Posterior cingulate gyrus (tissue), 11 donors: ENCODE measurements at regions not wholly inside any gene's neighbourhood (a gene's known extent, or its start where the extent isn't known, plus 50 kb on each side); places are given as distances from the start of the nearest gene placed in this dataset.
"Not testable (repeated sequence)": the region's sequence is repeated elsewhere in the genome, so short reads cannot be mapped to it uniquely, and the experiment has no call there.

Source experiments
- DNase-seq, 10 donors: peaks; one replicate each; pipeline versions ENCODE4 v3.0.0 to v3.0.0-alpha.2; 2020 to 2021; ENCODE audit warnings: mixed read lengths in 3 of 10
- intact Hi-C: fragments of 100-400 bp; cut with DNase I; formaldehyde crosslinking; loops from one replicate; pipeline ENCODE4 v1.15.1; 2023

DNA sequence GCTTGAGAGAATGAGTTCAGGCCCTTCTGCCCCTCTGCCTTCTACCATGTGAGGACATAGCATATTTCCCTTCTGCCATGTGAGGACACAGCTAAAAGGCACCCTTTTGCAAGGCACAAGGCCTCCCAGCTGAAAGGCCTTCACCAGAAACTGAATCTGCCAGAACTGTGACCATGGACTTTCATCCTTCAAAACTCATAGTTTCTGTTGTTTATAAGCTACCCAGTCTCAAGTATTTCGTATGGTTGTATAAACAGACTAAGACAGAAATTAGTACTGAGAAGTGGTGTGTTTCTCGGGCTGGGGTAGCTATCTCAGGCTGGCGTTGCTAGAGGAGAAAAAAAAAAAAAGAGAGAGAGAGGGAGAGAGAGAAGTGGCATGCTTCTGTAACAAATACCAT lies 368.6 kb downstream of the DMRTA1 start:
- intact Hi-C loops, result no loop called here

GRCh38 chr9:22817181-22817580 lies 370.6 kb downstream of the DMRTA1 start:
- DNase-seq, result no peak
- intact Hi-C loops, result no loop called here

More for the DNA sequence above, 368.6 kb downstream of the DMRTA1 start:
- DNase-seq, result no peak

DNA sequence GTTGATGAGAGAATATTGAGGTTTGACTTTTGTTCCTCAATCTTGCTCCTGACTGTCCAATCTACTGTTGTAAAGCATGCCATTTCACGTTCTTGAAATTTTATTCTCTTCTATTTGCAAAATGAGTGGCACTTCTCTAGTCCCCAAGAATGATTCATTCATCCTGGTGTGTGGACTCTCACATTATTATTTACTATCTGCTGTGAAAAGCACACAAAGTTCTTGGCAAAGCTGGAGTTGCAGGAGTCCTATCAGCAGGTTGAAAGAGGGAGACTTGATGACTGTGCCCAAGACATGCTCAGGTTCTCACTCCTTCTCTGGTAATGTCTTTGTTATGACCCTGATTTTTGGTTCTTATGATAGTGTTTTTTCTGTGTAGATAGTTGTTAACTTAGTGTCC lies 382.6 kb downstream of the DMRTA1 start:
- intact Hi-C loops, result no loop called here
- no peak for DNase-seq

DNA sequence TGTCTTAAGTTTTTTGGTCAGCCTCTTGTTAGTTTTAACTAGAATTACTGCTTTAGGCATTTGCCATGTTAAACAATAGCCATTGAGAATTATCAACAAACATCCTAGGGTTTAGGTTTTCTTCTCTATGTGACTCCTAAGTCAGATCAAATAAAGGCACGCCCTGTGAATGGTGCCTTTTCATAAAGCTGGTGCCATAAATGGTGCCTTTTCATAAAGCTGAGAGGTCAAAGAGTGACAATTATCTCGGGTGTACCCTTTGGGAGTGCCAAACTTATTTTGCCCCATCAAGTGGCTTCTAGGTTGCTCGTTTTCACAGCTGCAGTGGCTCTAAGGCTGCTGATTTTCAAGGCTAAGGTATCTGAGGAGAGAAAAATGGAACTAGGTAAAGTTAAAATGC lies 391.6 kb downstream of the DMRTA1 start:
- DNase-seq, result no peak
- intact Hi-C loops, result no loop called here

DNA sequence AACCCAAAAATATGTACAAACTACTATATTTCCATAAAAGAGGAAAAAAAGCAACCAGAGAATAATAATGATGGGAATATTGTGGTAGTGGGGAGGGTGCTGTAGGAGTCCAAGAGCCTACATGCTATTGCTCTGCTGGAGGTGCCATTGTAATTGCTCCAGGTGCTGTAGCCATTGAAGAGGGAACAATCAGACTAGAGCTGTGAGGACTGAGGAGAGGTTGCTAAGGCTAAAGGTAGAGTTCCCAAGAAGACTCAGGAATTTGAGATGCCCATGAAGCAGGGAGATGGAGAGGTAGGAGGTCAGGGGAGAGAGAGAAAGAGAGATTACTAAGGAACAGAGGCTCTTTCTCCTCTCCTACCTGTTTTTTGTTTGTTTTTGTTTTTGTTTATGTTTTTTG lies 394.0 kb downstream of the DMRTA1 start:
- intact Hi-C loops, result no loop called here
- DNase-seq, result no peak

DNA sequence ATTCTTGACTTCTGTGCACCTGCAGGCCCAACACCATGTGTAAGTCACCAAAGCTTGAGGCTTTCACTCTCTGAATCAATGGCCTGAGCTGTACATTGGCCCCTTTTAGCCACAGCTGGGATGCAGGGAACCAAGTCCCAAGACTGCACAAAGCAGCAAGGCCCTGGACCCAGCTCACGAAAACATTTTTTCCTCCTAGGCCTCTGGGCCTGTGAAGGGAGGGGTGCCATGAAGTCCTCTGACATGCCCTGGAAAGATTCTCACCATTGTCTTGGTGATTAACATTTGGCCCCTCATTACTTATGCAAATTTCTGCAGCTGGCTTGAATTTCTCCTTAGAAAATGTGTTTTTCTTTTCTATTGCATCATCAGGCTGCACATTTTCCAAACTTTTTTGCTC lies 398.6 kb downstream of the DMRTA1 start:
- DNase-seq, intact Hi-C loops: not testable (repeated sequence)

DNA sequence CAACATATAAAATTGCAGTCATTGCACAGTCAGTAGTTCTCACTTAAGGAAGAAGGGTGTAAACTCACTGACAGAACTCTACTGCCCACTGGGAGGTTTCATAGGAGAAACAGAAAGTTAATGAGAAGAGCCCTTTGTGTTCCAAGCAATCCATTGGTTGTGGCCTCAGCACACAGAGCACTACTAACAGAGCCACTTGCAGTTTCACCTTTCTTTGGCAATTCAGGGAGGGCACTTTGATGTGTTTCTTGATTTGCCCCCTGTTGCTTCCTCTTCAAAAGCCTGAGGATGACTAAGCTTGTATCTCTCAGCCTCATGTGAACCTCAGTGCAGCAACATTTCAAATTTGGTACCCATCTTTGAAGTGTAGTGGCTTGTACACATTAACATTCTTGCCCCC lies 409.4 kb downstream of the DMRTA1 start:
- intact Hi-C loops, result no loop called here
- DNase-seq, result no peak

DNA sequence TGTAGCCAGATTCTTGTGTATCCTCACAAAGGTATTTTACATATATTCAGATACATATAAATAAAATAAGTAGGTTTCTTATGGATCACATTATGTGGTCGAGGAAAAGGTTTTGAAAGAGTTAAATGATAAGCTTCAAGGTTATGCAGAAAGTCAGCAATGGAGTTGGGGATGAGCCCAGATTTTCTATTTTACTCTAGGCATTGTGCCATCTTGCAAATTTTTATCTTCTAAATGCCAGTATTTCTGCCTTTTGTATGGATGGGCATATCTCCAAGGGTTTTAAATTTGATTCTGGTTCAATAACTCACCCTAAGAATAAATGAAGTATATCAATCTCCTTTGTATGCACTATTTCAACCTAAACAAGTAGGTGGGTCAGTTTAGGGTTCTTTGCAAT lies 410.7 kb downstream of the DMRTA1 start:
- intact Hi-C loops, result no loop called here
- no peak for DNase-seq

DNA sequence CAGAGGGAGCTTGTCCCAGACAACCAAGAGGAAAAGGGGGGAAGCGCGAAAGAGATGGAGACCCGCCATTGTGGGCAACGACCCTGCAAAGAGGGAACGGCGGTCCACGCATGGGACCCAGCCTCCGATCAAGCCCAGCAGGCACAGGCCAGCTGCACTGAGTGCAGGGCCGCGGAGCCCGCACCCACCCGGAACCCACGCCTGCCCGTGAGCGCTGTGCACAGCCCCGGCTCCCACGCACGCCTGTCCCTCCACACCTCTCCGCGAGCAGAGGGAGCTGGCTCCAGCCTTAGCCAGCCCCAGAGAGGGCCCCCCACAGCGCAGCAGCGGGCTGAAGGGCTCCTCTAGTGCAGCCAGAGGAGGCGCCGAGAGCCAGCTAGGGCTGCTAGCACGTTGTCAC lies 416.5 kb downstream of the DMRTA1 start:
- intact Hi-C loops, result no loop called here
- peak in 1 of 10 donors; percentile 81 for DNase-seq

DNA sequence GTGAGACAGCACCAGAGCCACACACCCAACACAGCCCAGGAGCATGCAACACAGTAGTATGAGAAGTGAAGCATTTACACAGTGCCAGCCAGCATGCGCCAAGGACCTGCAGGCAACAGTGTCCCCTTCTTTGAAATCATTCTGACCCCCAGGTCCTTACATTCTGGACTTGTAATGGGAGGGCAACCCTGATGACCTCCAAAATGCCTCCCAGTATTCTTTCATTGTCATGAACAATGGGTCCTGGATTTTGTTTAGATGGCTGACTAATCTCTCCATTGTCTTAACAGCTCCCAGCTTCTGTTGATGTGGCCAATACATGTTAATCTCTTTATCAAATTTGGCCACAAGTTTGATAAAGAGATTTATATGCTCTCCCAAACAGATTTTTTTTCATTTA lies 417.1 kb downstream of the DMRTA1 start:
- no peak for DNase-seq
- intact Hi-C loops, result no loop called here

DNA sequence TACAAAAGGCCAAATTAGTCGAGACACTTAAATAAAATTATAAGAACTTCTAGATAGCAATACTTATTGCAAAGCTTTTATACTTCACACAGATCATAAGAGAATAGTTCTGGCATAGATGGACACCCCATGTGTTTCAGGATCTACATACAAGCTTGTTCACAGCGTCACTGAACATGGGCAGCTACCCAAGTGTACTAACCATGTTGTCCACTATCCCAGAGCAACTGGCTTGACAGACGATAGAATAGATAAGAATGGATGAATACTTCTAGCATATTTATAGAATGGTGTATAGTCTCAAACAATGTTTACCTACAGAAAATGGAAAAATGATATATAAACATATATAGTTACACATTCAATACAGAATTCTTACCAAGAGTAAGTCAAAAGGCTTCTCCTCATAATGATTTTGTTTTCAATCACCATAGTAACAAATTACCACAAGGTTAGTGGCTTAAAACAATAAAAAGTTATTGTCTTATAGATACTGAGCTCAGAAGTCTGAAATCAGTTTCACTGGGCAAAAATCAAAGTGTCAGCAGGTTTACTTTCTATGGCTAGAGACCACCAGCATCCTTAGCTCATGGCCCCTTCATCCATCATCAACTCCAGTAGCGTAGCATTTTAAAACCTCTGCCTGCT lies 446.7 kb downstream of the DMRTA1 start:
- intact Hi-C loops, result no loop called here
- DNase-seq, result no peak

GRCh38 chr9:22898591-22898990 lies 452.0 kb downstream of the DMRTA1 start:
- intact Hi-C loops, result no loop called here
- no peak for DNase-seq

DNA sequence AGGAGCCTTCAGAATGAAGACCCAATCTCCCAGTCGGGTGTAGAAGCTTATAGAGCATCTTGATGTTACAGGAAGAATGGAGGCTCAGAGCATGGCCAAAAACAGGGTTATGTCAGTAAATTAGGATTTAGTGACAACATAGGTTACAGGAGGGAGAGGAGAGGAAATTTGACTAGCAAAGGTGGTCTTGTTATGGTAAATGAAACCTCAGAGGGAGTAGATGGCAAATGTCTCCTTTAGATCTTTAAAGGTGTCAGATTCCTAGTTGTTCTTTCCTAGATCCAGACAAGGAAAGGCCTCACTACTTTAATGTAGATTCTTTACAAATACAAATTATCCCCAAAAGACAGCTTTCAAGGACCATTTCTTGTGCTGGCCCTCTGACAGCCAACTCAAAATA lies 465.0 kb downstream of the DMRTA1 start:
- intact Hi-C loops, result no loop called here
- DNase-seq, result no peak

- intact Hi-C loops, result no loop called here
- no peak for DNase-seq
Measured at GRCh38 chr9:22913026-22913425, 466.4 kb downstream of the DMRTA1 start.

GRCh38 chr9:22913518-22913917 lies 466.9 kb downstream of the DMRTA1 start:
- DNase-seq, result no peak
- intact Hi-C loops, result no loop called here

- intact Hi-C loops, result no loop called here
- DNase-seq, result no peak
Measured at GRCh38 chr9:22916148-22916547, 469.5 kb downstream of the DMRTA1 start.

- intact Hi-C loops, result no loop called here
- no peak for DNase-seq
Measured at GRCh38 chr9:22919423-22919822, 472.8 kb downstream of the DMRTA1 start.

DNA sequence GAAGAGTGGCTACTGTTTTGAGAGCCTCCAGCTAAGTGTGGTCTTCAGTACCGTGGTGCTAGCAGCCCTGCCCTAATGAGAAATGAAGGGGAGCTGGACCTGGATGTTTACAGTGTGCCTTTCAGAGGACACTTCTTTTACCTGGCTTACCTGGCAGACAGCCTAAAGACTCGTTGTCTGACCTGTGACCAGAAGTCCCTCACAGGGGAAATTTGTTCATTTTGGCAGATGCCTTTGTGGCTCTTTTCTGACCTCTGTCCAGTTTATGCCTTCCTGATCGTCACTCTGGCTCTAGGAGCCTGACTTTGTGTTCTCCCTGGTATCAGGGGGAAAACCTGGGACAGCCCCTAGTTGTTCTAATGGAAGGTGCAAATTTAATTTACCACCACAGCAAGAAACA lies 475.1 kb downstream of the DMRTA1 start:
- intact Hi-C loops, result no loop called here
- DNase-seq, result no peak

DNA sequence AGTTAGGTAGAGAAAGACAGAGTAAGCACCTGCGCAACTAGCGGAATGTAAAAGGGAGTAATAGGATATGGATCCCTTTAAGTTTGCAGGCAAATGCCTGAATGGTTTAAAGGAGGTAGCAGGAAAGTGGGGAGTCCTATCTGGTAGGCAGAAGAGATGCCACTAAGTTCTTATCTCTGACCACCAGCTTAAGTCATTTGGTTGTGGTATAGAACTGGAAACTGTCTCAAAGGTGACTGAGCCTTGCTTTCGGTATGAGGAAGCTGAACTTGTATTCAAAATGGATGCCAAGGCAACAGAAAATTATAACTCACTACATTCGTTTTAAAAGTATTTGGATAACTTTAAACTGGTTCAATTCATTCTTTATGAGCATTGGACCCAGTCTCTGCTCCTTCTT lies 475.6 kb downstream of the DMRTA1 start:
- DNase-seq, result no peak
- intact Hi-C loops, result no loop called here

DNA sequence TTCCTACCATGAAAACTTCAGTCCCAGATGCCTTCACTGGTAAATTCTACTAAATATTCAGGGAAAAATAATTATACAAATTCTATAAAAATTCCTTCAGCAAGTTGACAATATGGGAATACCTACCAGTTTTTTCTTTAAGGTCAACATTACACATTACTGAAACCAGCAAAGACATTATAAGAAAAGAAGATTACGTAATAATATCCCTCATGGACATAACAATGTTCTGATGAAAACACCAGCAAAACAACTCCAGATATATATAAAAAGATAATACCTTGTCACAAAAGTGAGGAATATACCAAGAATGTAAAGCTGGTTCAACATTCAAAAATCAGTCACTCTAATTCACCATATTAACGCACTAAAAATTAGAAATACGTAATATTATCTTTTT lies 507.9 kb downstream of the DMRTA1 start:
- DNase-seq, result no peak
- intact Hi-C loops, result no loop called here

- DNase-seq, result no peak
Measured at GRCh38 chr9:22954964-22955363, 508.3 kb downstream of the DMRTA1 start.

GRCh38 chr9:22969350-22969979 lies 522.8 kb downstream of the DMRTA1 start:
- intact Hi-C loops, result no loop called here
- no peak for DNase-seq

More at GRCh38 chr9:22954964-22955363, 508.3 kb downstream of the DMRTA1 start:
- intact Hi-C loops, result no loop called here
